ENCODE measurements at regions not wholly inside any gene's neighbourhood (a gene's known extent, or its start where the extent isn't known, plus 50 kb on each side); places are given as distances from the start of the nearest gene placed in this dataset.

DNA sequence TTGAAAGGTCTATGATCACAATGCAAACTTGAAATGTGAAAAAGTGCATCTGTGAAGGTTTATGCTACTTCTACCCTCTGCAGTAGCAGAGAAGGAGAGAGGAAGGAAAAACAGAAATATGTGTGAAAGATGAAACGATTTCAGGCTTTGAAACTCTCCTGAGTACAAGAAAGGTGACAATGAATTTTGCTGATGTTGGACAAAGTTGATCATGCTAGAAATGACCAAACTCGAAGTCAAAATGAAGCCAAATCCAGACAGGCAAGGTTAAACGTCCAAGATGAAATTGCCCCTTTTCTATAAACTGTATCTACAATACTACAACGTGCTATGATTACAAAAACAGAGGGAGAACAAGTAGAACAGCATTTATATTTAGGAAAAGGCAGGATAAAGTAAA, 67.0 kb upstream of the C7orf33 start:
- POLR2A ChIA-PET = no interaction called here
- ATAC-seq (no peak), DNase-seq (no peak)
- no peak overlapping the region for H3K27ac Mint-ChIP-seq
- no peak overlapping the region for H3K4me3 Mint-ChIP-seq
- H3K27me3 Mint-ChIP-seq = peaks cover 36% of the 10 kb centered on the region
- no peaks in the 10 kb centered on the region for H3K9me3 Mint-ChIP-seq
- TF ChIP-seq, protein P1, sequence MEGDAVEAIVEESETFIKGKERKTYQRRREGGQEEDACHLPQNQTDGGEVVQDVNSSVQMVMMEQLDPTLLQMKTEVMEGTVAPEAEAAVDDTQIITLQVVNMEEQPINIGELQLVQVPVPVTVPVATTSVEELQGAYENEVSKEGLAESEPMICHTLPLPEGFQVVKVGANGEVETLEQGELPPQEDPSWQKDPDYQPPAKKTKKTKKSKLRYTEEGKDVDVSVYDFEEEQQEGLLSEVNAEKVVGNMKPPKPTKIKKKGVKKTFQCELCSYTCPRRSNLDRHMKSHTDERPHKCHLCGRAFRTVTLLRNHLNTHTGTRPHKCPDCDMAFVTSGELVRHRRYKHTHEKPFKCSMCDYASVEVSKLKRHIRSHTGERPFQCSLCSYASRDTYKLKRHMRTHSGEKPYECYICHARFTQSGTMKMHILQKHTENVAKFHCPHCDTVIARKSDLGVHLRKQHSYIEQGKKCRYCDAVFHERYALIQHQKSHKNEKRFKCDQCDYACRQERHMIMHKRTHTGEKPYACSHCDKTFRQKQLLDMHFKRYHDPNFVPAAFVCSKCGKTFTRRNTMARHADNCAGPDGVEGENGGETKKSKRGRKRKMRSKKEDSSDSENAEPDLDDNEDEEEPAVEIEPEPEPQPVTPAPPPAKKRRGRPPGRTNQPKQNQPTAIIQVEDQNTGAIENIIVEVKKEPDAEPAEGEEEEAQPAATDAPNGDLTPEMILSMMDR (IDR thresholded peaks at IDR 0.05) = no peak
- CTCF ChIA-PET = no interaction called here
- no peaks in the 10 kb centered on the region for H3K36me3 Mint-ChIP-seq (ENCODE audit: low read depth)
- H3K4me1 Mint-ChIP-seq (ENCODE audit: low read depth) = peaks cover 2% of the 10 kb centered on the region
- intact Hi-C loops (cut with micrococcal nuclease) = no loop called here

DNA sequence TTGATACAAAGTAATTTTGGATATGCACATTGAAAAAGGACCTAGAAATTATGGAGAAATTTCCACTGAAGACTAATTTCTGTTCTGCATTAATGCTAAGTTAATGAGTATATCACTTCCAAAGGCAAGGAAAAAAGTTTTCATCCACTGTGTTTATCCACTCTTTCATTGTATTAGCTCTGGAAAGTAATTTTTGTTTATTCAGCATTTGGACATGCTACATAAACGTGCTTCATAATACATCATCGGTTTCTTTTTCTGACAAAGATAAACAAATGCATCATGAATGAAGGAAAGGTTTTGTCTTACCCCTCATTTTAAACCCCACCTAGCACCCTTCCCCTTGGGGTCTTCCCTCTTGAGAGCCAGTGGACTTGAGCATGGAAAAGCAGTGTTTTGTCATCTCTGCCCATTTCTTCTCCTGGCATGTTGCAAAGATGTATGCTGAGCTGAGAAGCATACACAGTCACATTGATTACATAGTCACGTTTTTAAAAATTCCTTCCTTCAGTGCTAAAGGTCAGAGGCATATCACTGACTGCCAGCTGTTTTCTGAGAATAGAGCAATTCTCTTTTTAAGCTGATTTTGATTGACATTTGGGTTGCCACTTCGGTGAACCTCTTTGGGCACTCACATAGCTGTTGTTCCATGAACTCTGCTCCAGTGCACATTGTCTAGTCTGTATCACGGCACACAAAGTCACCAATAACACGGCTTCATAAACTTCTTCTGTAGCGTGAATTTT, 65.9 kb upstream of the C7orf33 start:
- POLR2A ChIA-PET = no interaction called here
- Mint-ChIP-seq H3K27me3 (peaks cover 32% of the 10 kb centered on the region), H3K36me3 (ENCODE audit: low read depth) (no peaks in the 10 kb centered on the region), H3K4me3 (no peak overlapping the region), H3K4me1 (ENCODE audit: low read depth) (peaks cover 2% of the 10 kb centered on the region), H3K27ac (no peak overlapping the region), H3K9me3 (no peaks in the 10 kb centered on the region)
- TF ChIP-seq, protein P1 (IDR thresholded peaks at IDR 0.05) = no peak
- ATAC-seq (no peak), DNase-seq (no peak)
- CTCF ChIA-PET = interaction anchor here (0.9 to 1.5 kb wide), 4 partner anchors 15 to 50 kb away, joined by 3 to 4 read pairs (median 3); no protein-coding TSS in a partner anchor
- intact Hi-C loops (cut with micrococcal nuclease) = no loop called here

DNA sequence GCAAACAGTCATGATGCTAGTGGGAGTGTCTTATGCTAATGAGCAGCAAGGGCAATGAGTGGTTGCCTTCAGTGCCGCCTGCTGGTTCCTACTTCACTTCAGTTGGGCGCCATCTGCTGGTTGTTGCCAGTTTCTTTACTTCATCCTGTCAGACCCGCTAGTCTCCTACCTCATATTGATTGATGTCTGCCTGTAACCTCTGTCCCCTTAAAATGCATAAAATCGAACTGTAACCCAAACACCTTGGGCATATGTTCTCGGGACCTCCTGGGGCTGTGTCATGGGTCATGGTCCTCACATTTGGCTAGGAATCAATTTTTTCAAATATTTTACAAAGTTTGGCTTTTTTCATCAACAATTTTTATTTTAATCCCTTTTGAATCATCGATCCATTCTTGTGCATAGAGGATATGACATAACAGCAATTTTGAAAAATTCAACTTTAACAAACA, 62.8 kb upstream of the C7orf33 start:
- DNase-seq (peak; percentile 96), ATAC-seq (peak; percentile 100)
- Mint-ChIP-seq H3K9me3 (no peaks in the 10 kb centered on the region), H3K27me3 (peaks cover 30% of the 10 kb centered on the region), H3K4me1 (ENCODE audit: low read depth) (peaks cover 2% of the 10 kb centered on the region), H3K27ac (no peak overlapping the region), H3K4me3 (no peak overlapping the region), H3K36me3 (ENCODE audit: low read depth) (no peaks in the 10 kb centered on the region)
- CTCF ChIA-PET = interaction anchor here (0.7 to 3.2 kb wide), 11 partner anchors 9 to 263 kb away, joined by 3 to 31 read pairs (median 3); no protein-coding TSS in a partner anchor
- POLR2A ChIA-PET = no interaction called here
- intact Hi-C loops (cut with micrococcal nuclease) = loop anchor here (2.0 kb wide), 1 partner anchor 23 kb away; no protein-coding TSS in a partner anchor
- TF ChIP-seq, protein P1 (IDR thresholded peaks at IDR 0.05) = peak; percentile 80

DNA sequence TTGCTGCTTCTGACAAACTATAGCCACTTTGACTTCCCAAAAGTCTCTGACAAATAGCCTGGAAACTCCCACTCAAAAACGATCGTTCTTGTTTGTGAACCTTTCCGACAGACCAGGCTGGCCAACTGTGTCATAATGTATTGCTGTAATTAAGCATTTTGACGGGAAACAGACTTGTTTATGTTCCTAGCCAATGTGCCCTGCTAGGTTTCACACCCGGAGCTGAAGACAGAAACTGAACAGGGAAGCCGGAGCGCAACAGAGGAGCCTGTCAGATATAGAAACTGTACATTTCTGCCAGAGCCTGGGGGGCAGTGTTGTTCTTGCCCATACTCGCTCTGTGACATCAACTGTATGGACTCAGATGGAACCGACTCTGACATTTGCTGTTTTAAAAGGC, 55.3 kb upstream of the C7orf33 start:
- Mint-ChIP-seq H3K4me3 (peak overlapping the region; percentile 60), H3K9me3 (no peaks in the 10 kb centered on the region), H3K36me3 (ENCODE audit: low read depth) (no peaks in the 10 kb centered on the region), H3K4me1 (ENCODE audit: low read depth) (peaks cover 6% of the 10 kb centered on the region), H3K27ac (no peak overlapping the region), H3K27me3 (peaks cover 22% of the 10 kb centered on the region)
- DNase-seq (peak; percentile 61), ATAC-seq (peak; percentile 80)
- ChIA-PET CTCF (interaction anchor here (1.0 to 1.5 kb wide), 2 partner anchors 13 to 27 kb away, joined by 3 to 4 read pairs; no protein-coding TSS in a partner anchor), POLR2A (no interaction called here)
- intact Hi-C loops (cut with micrococcal nuclease) = no loop called here
- TF ChIP-seq, protein P1 (IDR thresholded peaks at IDR 0.05) = no peak

DNA sequence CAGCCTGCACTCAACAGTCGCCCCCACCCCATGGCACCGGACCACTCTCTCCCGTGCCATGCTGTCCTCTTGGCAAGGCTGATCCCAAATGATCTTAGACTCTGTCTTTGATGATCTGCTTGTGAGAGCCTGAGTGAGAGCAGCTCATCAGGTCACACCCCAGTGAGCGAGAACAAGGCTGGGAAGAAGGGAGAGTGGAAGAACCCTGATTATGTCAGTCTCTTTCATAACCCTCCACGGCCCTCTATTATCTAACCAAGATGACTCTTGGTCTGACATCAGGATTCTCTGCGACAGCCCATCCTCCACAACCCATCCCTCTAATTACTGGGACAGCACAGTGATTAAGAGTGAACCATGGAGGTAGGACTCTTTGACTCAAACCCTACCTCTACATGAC, 53.1 kb upstream of the C7orf33 start:
- TF ChIP-seq, protein P1 (IDR thresholded peaks at IDR 0.05) = no peak
- POLR2A ChIA-PET = no interaction called here
- Mint-ChIP-seq H3K9me3 (no peaks in the 10 kb centered on the region), H3K4me1 (ENCODE audit: low read depth) (peaks cover 6% of the 10 kb centered on the region), H3K36me3 (ENCODE audit: low read depth) (no peaks in the 10 kb centered on the region), H3K27ac (no peak overlapping the region), H3K4me3 (no peak overlapping the region), H3K27me3 (peaks cover 14% of the 10 kb centered on the region)
- CTCF ChIA-PET = interaction anchor here (1.3 to 1.4 kb wide), 2 partner anchors 9 to 10 kb away, joined by 3 to 7 read pairs; no protein-coding TSS in a partner anchor
- intact Hi-C loops (cut with micrococcal nuclease) = no loop called here
- no peak for DNase-seq
- ATAC-seq = no peak

All from activated CD8-positive, alpha-beta T cell treated with anti-CD3 and anti-CD28 coated beads for 36 hours (primary cell).